ENCODE measurements at regions not wholly inside any gene's neighbourhood (a gene's known extent, or its start where the extent isn't known, plus 50 kb on each side); places are given as distances from the start of the nearest gene placed in this dataset.

GRCh38 chr2:66693076-66693965, 258.4 kb downstream of the MEIS1 start:
- DNase-seq, result no peak
- Histone ChIP-seq H3K36me3 (no peaks in the 10 kb centered on the region), H3K9me3 (no peaks in the 10 kb centered on the region), H3K4me1 (no peaks in the 10 kb centered on the region), H3K27me3 (peaks cover 0 to 12% (median 6%) of the 10 kb centered on the region in 3 donors), H3K27ac (no peak overlapping the region), H3K4me3 (no peak overlapping the region)
- in situ Hi-C loops (cut with MboI; ENCODE audit: low sequenced_read_pairs in 4 of 4), result no loop called here
- TF ChIP-seq POLR2A (IDR thresholded peaks at IDR 0.05), result no peak
- TF ChIP-seq, protein P1, sequence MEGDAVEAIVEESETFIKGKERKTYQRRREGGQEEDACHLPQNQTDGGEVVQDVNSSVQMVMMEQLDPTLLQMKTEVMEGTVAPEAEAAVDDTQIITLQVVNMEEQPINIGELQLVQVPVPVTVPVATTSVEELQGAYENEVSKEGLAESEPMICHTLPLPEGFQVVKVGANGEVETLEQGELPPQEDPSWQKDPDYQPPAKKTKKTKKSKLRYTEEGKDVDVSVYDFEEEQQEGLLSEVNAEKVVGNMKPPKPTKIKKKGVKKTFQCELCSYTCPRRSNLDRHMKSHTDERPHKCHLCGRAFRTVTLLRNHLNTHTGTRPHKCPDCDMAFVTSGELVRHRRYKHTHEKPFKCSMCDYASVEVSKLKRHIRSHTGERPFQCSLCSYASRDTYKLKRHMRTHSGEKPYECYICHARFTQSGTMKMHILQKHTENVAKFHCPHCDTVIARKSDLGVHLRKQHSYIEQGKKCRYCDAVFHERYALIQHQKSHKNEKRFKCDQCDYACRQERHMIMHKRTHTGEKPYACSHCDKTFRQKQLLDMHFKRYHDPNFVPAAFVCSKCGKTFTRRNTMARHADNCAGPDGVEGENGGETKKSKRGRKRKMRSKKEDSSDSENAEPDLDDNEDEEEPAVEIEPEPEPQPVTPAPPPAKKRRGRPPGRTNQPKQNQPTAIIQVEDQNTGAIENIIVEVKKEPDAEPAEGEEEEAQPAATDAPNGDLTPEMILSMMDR (IDR thresholded peaks at IDR 0.05 in 4 of 5, conservative IDR thresholded peaks at IDR 0.05 in 1 of 5), result no peak
- ATAC-seq, result no peak
- intact Hi-C loops (cut with DNase I; ENCODE audit: low total_unique reads), result no loop called here

- H3K36me3 ChIP-seq, result no peaks in the 10 kb centered on the region
- no peaks in the 10 kb centered on the region for H3K4me1 ChIP-seq
- in situ Hi-C loops (cut with MboI; ENCODE audit: low sequenced_read_pairs in 4 of 4) (no loop called here), intact Hi-C loops (cut with DNase I; ENCODE audit: low total_unique reads) (no loop called here)
- no peak for TF ChIP-seq POLR2A (IDR thresholded peaks at IDR 0.05)
- TF ChIP-seq, protein P1 (IDR thresholded peaks at IDR 0.05 in 4 of 5, conservative IDR thresholded peaks at IDR 0.05 in 1 of 5), result no peak
- no peak overlapping the region for H3K27ac ChIP-seq
- no peak overlapping the region for H3K4me3 ChIP-seq
- ATAC-seq, result no peak
- DNase-seq, result no peak
- no peaks in the 10 kb centered on the region for H3K9me3 ChIP-seq
- peaks cover 0 to 12% (median 6%) of the 10 kb centered on the region in 3 donors for H3K27me3 ChIP-seq
These were observed 259.3 kb downstream of the MEIS1 start for GRCh38 chr2:66694087-66694860.

- TF ChIP-seq, protein P1 (IDR thresholded peaks at IDR 0.05 in 4 of 5, conservative IDR thresholded peaks at IDR 0.05 in 1 of 5), result no peak
- no peak for TF ChIP-seq POLR2A (IDR thresholded peaks at IDR 0.05)
- Histone ChIP-seq H3K27me3 (peaks cover 0 to 10% (median 6%) of the 10 kb centered on the region in 3 donors), H3K4me3 (no peak overlapping the region), H3K4me1 (no peaks in the 10 kb centered on the region), H3K27ac (no peak overlapping the region), H3K9me3 (no peaks in the 10 kb centered on the region), H3K36me3 (no peaks in the 10 kb centered on the region)
- in situ Hi-C loops (cut with MboI; ENCODE audit: low sequenced_read_pairs in 4 of 4), result no loop called here
- DNase-seq (no peak), ATAC-seq (no peak)
- intact Hi-C loops (cut with DNase I; ENCODE audit: low total_unique reads), result no loop called here
These were observed 260.4 kb downstream of the MEIS1 start for GRCh38 chr2:66695226-66695735.

- Histone ChIP-seq H3K4me1 (no peaks in the 10 kb centered on the region), H3K4me3 (no peak overlapping the region), H3K36me3 (no peaks in the 10 kb centered on the region), H3K27me3 (peaks cover 0 to 4% (median 3%) of the 10 kb centered on the region in 3 donors), H3K9me3 (no peaks in the 10 kb centered on the region), H3K27ac (no peak overlapping the region)
- DNase-seq, result no peak
- in situ Hi-C loops (cut with MboI; ENCODE audit: low sequenced_read_pairs in 4 of 4), result no loop called here
- intact Hi-C loops (cut with DNase I; ENCODE audit: low total_unique reads), result no loop called here
- ATAC-seq, result no peak
- TF ChIP-seq POLR2A (IDR thresholded peaks at IDR 0.05), result no peak
- TF ChIP-seq, protein P1 (IDR thresholded peaks at IDR 0.05 in 4 of 5, conservative IDR thresholded peaks at IDR 0.05 in 1 of 5), result no peak
These were observed 261.4 kb downstream of the MEIS1 start for GRCh38 chr2:66696374-66696773.
